BJ (cell line): ENCODE measurements at regions not wholly inside any gene's neighbourhood (a gene's known extent, or its start where the extent isn't known, plus 50 kb on each side); places are given as distances from the start of the nearest gene placed in this dataset.

Source experiments
- CTCF ChIA-PET: fragments of 350-600 bp; formaldehyde crosslinking; extraction: SDS; loops from one replicate; lab custom pipeline; 2021; ENCODE audit warnings: antibody characterized with exemption, inconsistent platforms; lab: Yijun Ruan, JAX
- POLR2A ChIA-PET: fragments of 300-600 bp; sonication (Branson Sonifier 250); formaldehyde crosslinking; extraction: SDS; loops from one replicate; lab custom pipeline; 2021; ENCODE audit warnings: antibody characterized with exemption; lab: Charles Lee
- DNase-seq: peaks from one replicate; pipeline ENCODE4 v3.0.0-alpha.2; 2011; ENCODE audit warnings: low read depth
- H3K27me3 ChIP-seq: 2 replicates; pipeline ENCODE4 v1.6.0; 2011; ENCODE audit warnings: low read length; ENCODE audit not compliant: control insufficient read depth, insufficient read depth
- H3K36me3 ChIP-seq: 2 replicates; pipeline ENCODE4 v1.5.1; 2011; ENCODE audit warnings: low read length; ENCODE audit not compliant: control insufficient read depth, insufficient read depth
- H3K4me3 ChIP-seq: 2 replicates; pipeline ENCODE4 v1.5.1; 2011; ENCODE audit warnings: low read depth, mild to moderate bottlenecking, control low read depth, low read length
- TF ChIP-seq, protein P1 (sequence below): IDR thresholded peaks from 2 replicates; pipeline ENCODE4 v1.5.1; 2011; ENCODE audit warnings: low read depth, mild to moderate bottlenecking, control low read depth, inconsistent platforms, low read length, moderate library complexity; ENCODE audit not compliant: insufficient read depth

DNA sequence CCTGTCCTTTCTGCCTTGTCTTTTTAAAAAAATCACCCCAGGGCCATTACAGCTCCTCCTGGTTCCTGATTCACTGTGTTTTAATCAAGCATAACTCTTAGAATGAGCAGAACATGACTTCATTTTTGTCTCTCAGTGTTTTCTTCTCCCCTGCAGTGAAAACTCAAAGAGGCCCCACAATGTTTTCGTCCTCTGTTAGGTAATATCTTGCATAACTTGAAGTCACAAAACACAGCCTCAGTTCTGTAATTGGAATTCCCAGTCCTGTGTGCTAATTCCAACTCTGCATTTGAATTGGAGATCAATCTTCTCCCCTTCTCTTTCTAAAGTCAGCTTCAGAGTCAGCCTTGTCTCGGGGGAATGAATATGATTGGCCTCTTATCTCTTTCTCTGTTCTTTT lies 186.5 kb upstream of the NAV2 start:
- CTCF ChIA-PET, result interaction anchor here (0.7 to 1.3 kb wide), 3 partner anchors 21 to 451 kb away, joined by 3 read pairs; no protein-coding TSS in a partner anchor
- DNase-seq, result no peak

GRCh38 chr11:19525714-19526113 lies 186.9 kb upstream of the NAV2 start:
- CTCF ChIA-PET, result interaction anchor here (1.0 to 1.3 kb wide), 2 partner anchors 21 to 196 kb away, joined by 3 read pairs; no protein-coding TSS in a partner anchor
- Histone ChIP-seq H3K36me3 (no peaks in the 10 kb centered on the region), H3K4me3 (no peak overlapping the region), H3K27me3 (peaks cover 8% of the 10 kb centered on the region)
- no peak for DNase-seq
- POLR2A ChIA-PET, result no interaction called here
- TF ChIP-seq, protein P1, sequence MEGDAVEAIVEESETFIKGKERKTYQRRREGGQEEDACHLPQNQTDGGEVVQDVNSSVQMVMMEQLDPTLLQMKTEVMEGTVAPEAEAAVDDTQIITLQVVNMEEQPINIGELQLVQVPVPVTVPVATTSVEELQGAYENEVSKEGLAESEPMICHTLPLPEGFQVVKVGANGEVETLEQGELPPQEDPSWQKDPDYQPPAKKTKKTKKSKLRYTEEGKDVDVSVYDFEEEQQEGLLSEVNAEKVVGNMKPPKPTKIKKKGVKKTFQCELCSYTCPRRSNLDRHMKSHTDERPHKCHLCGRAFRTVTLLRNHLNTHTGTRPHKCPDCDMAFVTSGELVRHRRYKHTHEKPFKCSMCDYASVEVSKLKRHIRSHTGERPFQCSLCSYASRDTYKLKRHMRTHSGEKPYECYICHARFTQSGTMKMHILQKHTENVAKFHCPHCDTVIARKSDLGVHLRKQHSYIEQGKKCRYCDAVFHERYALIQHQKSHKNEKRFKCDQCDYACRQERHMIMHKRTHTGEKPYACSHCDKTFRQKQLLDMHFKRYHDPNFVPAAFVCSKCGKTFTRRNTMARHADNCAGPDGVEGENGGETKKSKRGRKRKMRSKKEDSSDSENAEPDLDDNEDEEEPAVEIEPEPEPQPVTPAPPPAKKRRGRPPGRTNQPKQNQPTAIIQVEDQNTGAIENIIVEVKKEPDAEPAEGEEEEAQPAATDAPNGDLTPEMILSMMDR, result no peak

More for the DNA sequence above, 186.5 kb upstream of the NAV2 start:
- POLR2A ChIA-PET, result no interaction called here
- TF ChIP-seq, protein P1, result no peak
- H3K36me3 ChIP-seq, result no peaks in the 10 kb centered on the region
- H3K4me3 ChIP-seq, result no peak overlapping the region
- H3K27me3 ChIP-seq, result peaks cover 8% of the 10 kb centered on the region

- no peak for DNase-seq
- CTCF ChIA-PET, result interaction anchor here (1.0 to 1.3 kb wide), 2 partner anchors 21 to 195 kb away, joined by 3 read pairs; no protein-coding TSS in a partner anchor
- no peak overlapping the region for H3K4me3 ChIP-seq
- H3K36me3 ChIP-seq, result no peaks in the 10 kb centered on the region
- POLR2A ChIA-PET, result no interaction called here
- H3K27me3 ChIP-seq, result peaks cover 8% of the 10 kb centered on the region
- TF ChIP-seq, protein P1, result no peak
Measured at GRCh38 chr11:19525276-19525675, 187.4 kb upstream of the NAV2 start.

DNA sequence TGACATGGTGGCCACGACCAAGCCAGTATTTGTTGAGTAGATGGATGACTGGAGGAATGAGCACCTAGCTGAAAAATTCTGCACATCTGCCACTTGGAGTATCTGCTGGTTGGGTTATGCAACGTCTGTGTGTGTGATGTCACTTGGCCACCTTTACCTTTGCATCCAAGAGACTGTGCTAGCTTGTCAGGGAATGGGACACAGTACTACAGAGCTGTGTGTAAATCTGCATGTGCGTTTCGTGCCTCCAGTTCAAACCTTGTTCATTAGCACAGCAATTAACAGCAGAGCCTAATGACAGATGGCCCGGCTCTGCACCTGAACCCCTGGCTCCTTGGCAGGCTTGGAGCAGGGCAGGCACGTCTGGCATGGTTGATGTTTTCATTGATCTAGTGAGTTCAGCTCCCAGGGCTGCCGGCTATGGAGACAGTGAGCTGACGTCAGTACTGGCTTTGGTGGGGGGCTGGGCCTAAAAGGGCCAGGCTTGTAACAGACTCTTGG lies 188.4 kb upstream of the NAV2 start:
- ChIA-PET POLR2A (no interaction called here), CTCF (interaction anchor here (0.9 kb wide), 1 partner anchor 29 kb away, joined by 4 read pairs; no protein-coding TSS in a partner anchor)
- Histone ChIP-seq H3K4me3 (no peak overlapping the region), H3K27me3 (peaks cover 8% of the 10 kb centered on the region), H3K36me3 (no peaks in the 10 kb centered on the region)
- TF ChIP-seq, protein P1, result no peak
- no peak for DNase-seq

- no peak for DNase-seq
- ChIA-PET CTCF (interaction anchor here (0.7 to 1.5 kb wide), 3 partner anchors 37 to 449 kb away, joined by 3 to 5 read pairs (median 4); no protein-coding TSS in a partner anchor), POLR2A (no interaction called here)
- H3K4me3 ChIP-seq, result no peak overlapping the region
- no peaks in the 10 kb centered on the region for H3K36me3 ChIP-seq
- TF ChIP-seq, protein P1, result no peak
- H3K27me3 ChIP-seq, result peaks cover 12% of the 10 kb centered on the region
Measured at GRCh38 chr11:19520681-19521080, 192.0 kb upstream of the NAV2 start.
